ENCODE measurements at regions not wholly inside any gene's neighbourhood (a gene's known extent, or its start where the extent isn't known, plus 50 kb on each side); places are given as distances from the start of the nearest gene placed in this dataset.
A peak's percentile ranks its signal among the peaks of the same experiment; 100 is the strongest.

- Histone ChIP-seq H3K18ac (ENCODE audit: low read length) (peak overlapping the region; percentile 61), H3K36me3 (replicated peaks in 1 of 2; ENCODE audit: control insufficient read depth in 2 of 2, insufficient read depth in 2 of 2, low read length in 2 of 2) (no peaks in the 10 kb centered on the region), H3K79me1 (ENCODE audit: low read depth, low read length) (no peaks in the 10 kb centered on the region), H3K9me3 (replicated peaks in 1 of 2; ENCODE audit: control insufficient read depth in 2 of 2, insufficient read depth in 1 of 2, low read depth in 1 of 2, low read length in 2 of 2) (no peaks in the 10 kb centered on the region), H2BK120ac (ENCODE audit: low read depth, low read length) (no peak overlapping the region), H2AFZ (ENCODE audit: low read length) (peak overlapping the region; percentile 76), H3K27ac (replicated peaks; ENCODE audit: low read length) (no peak overlapping the region), H3K4ac (ENCODE audit: low read length) (no peak overlapping the region), H3K27me3 (ENCODE audit: control insufficient read depth in 3 of 3, insufficient read depth in 3 of 3, low read depth in 1 of 3, low read length in 3 of 3) (no peaks in the 10 kb centered on the region), H2BK12ac (ENCODE audit: low read length) (no peak overlapping the region), H3K9ac (ENCODE audit: low read depth, low read length, poor library complexity) (no peak overlapping the region), H3K4me3 (ENCODE audit: low read length in 2 of 2) (no peak overlapping the region), H3K14ac (ENCODE audit: low read length) (no peak overlapping the region), H4K8ac (ENCODE audit: low read depth, low read length) (no peak overlapping the region), H3K4me2 (ENCODE audit: insufficient read depth, low read length, poor library complexity, severe bottlenecking) (no peak overlapping the region), H3K4me1 (ENCODE audit: control insufficient read depth in 2 of 2, insufficient read depth in 1 of 2, low read depth in 1 of 2, low read length in 2 of 2) (peaks cover 13 to 15% of the 10 kb centered on the region in 2 donors), H2BK5ac (ENCODE audit: low read length) (no peak overlapping the region), H2BK15ac (ENCODE audit: low read length) (no peak overlapping the region), H3K23ac (ENCODE audit: low read depth, low read length, poor library complexity) (no peak overlapping the region), H4K91ac (ENCODE audit: low read depth, low read length, poor library complexity) (no peak overlapping the region), H2AK5ac (ENCODE audit: low read depth, low read length) (no peak overlapping the region)
- no CpG with 5 or more reads among the region's 5 CpGs for whole genome bisulfite sequencing, 2 donors (ENCODE audit: extremely low coverage in 2 of 2, insufficient read length in 2 of 2, insufficient replicate concordance in 1 of 2)
- DNase-seq (ENCODE audit: low spot score): no peak
These were observed 129.7 kb upstream of the PRICKLE2 start for GRCh38 chr3:64354956-64355355.

DNA sequence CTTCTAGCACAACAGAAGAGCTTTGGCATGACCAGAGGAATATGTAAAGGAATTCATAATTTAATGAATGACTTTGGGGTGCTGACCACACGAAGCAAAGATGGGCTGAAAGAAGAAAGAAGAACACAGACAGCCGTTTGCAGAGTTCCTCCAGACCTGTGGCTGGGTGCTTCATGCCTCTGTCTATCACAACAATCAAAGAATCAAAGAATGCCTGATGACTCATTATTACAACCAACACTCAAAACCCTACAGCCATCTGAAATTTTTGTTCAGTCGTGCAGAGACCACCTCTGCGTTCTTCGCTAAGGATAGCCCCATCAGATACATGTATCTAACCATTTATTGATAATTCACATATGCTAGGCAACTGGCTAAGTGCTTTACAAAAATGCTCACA lies 129.0 kb upstream of the PRICKLE2 start:
- Histone ChIP-seq H2BK12ac (ENCODE audit: low read length) (no peak overlapping the region), H2BK5ac (ENCODE audit: low read length) (no peak overlapping the region), H3K4ac (ENCODE audit: low read length) (no peak overlapping the region), H3K27me3 (ENCODE audit: control insufficient read depth in 3 of 3, insufficient read depth in 3 of 3, low read depth in 1 of 3, low read length in 3 of 3) (no peaks in the 10 kb centered on the region), H4K8ac (ENCODE audit: low read depth, low read length) (no peak overlapping the region), H3K4me3 (ENCODE audit: low read length in 2 of 2) (no peak overlapping the region), H2BK120ac (ENCODE audit: low read depth, low read length) (no peak overlapping the region), H2AFZ (ENCODE audit: low read length) (no peak overlapping the region), H3K79me1 (ENCODE audit: low read depth, low read length) (no peaks in the 10 kb centered on the region), H2AK5ac (ENCODE audit: low read depth, low read length) (no peak overlapping the region), H4K91ac (ENCODE audit: low read depth, low read length, poor library complexity) (no peak overlapping the region), H3K14ac (ENCODE audit: low read length) (no peak overlapping the region), H3K9ac (ENCODE audit: low read depth, low read length, poor library complexity) (no peak overlapping the region), H3K27ac (replicated peaks; ENCODE audit: low read length) (no peak overlapping the region), H3K36me3 (replicated peaks in 1 of 2; ENCODE audit: control insufficient read depth in 2 of 2, insufficient read depth in 2 of 2, low read length in 2 of 2) (no peaks in the 10 kb centered on the region), H3K9me3 (replicated peaks in 1 of 2; ENCODE audit: control insufficient read depth in 2 of 2, insufficient read depth in 1 of 2, low read depth in 1 of 2, low read length in 2 of 2) (no peaks in the 10 kb centered on the region), H3K4me2 (ENCODE audit: insufficient read depth, low read length, poor library complexity, severe bottlenecking) (no peak overlapping the region), H2BK15ac (ENCODE audit: low read length) (no peak overlapping the region), H3K23ac (ENCODE audit: low read depth, low read length, poor library complexity) (no peak overlapping the region), H3K4me1 (ENCODE audit: control insufficient read depth in 2 of 2, insufficient read depth in 1 of 2, low read depth in 1 of 2, low read length in 2 of 2) (peaks cover 15 to 18% of the 10 kb centered on the region in 2 donors), H3K18ac (ENCODE audit: low read length) (no peak overlapping the region)
- no CpG with 5 or more reads among the region's 5 CpGs for WGBS, 2 donors (ENCODE audit: extremely low coverage in 2 of 2, insufficient read length in 2 of 2, insufficient replicate concordance in 1 of 2)
- DNase-seq (ENCODE audit: low spot score): no peak

GRCh38 chr3:64353226-64353625 lies 128.0 kb upstream of the PRICKLE2 start:
- H3K9ac ChIP-seq (ENCODE audit: low read depth, low read length, poor library complexity): no peak overlapping the region
- no peak overlapping the region for H3K23ac ChIP-seq (ENCODE audit: low read depth, low read length, poor library complexity)
- H2BK12ac ChIP-seq (ENCODE audit: low read length): no peak overlapping the region
- no peak overlapping the region for H2AFZ ChIP-seq (ENCODE audit: low read length)
- no peaks in the 10 kb centered on the region for H3K9me3 ChIP-seq (replicated peaks in 1 of 2; ENCODE audit: control insufficient read depth in 2 of 2, insufficient read depth in 1 of 2, low read depth in 1 of 2, low read length in 2 of 2)
- H3K4me2 ChIP-seq (ENCODE audit: insufficient read depth, low read length, poor library complexity, severe bottlenecking): no peak overlapping the region
- H2BK15ac ChIP-seq (ENCODE audit: low read length): no peak overlapping the region
- no peak overlapping the region for H3K27ac ChIP-seq (replicated peaks; ENCODE audit: low read length)
- no peaks in the 10 kb centered on the region for H3K36me3 ChIP-seq (replicated peaks in 1 of 2; ENCODE audit: control insufficient read depth in 2 of 2, insufficient read depth in 2 of 2, low read length in 2 of 2)
- H2AK5ac ChIP-seq (ENCODE audit: low read depth, low read length): no peak overlapping the region
- no peak overlapping the region for H2BK120ac ChIP-seq (ENCODE audit: low read depth, low read length)
- H3K27me3 ChIP-seq (ENCODE audit: control insufficient read depth in 3 of 3, insufficient read depth in 3 of 3, low read depth in 1 of 3, low read length in 3 of 3): no peaks in the 10 kb centered on the region
- no peak overlapping the region for H3K4me3 ChIP-seq (ENCODE audit: low read length in 2 of 2)
- no peak overlapping the region for H4K8ac ChIP-seq (ENCODE audit: low read depth, low read length)
- DNase-seq (ENCODE audit: low spot score): no peak
- no peaks in the 10 kb centered on the region for H3K79me1 ChIP-seq (ENCODE audit: low read depth, low read length)
- H4K91ac ChIP-seq (ENCODE audit: low read depth, low read length, poor library complexity): no peak overlapping the region
- no peak overlapping the region for H2BK5ac ChIP-seq (ENCODE audit: low read length)
- no peak overlapping the region for H3K4ac ChIP-seq (ENCODE audit: low read length)
- WGBS, 2 donors (ENCODE audit: extremely low coverage in 2 of 2, insufficient read length in 2 of 2, insufficient replicate concordance in 1 of 2): no CpG with 5 or more reads among the region's 6 CpGs
- no peak overlapping the region for H3K14ac ChIP-seq (ENCODE audit: low read length)
- no peak overlapping the region for H3K18ac ChIP-seq (ENCODE audit: low read length)
- peaks cover 15 to 18% of the 10 kb centered on the region in 2 donors for H3K4me1 ChIP-seq (ENCODE audit: control insufficient read depth in 2 of 2, insufficient read depth in 1 of 2, low read depth in 1 of 2, low read length in 2 of 2)

DNA sequence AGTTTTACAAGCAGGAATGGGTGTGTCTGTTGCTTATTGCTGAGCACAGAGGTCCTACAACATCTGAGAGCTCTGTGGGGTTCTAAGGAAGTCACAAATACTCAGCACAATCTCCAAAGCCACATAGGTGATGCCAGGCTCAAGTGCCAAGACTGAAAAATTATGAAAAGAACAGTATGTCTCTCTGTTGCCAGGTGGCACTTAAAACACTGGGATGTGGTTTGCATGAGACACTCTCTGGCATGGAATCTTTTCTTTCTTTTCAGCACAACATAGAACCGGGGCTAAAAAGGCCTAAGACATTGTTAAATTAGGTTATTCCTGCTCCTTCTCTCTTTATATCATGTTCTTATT lies 127.3 kb upstream of the PRICKLE2 start:
- Histone ChIP-seq H2AFZ (ENCODE audit: low read length) (no peak overlapping the region), H3K4me2 (ENCODE audit: insufficient read depth, low read length, poor library complexity, severe bottlenecking) (no peak overlapping the region), H3K36me3 (replicated peaks in 1 of 2; ENCODE audit: control insufficient read depth in 2 of 2, insufficient read depth in 2 of 2, low read length in 2 of 2) (no peaks in the 10 kb centered on the region), H3K18ac (ENCODE audit: low read length) (no peak overlapping the region), H3K4me1 (ENCODE audit: control insufficient read depth in 2 of 2, insufficient read depth in 1 of 2, low read depth in 1 of 2, low read length in 2 of 2) (peaks cover 15 to 18% of the 10 kb centered on the region in 2 donors), H3K9ac (ENCODE audit: low read depth, low read length, poor library complexity) (no peak overlapping the region), H3K4me3 (ENCODE audit: low read length in 2 of 2) (no peak overlapping the region), H2BK12ac (ENCODE audit: low read length) (no peak overlapping the region), H3K79me1 (ENCODE audit: low read depth, low read length) (no peaks in the 10 kb centered on the region), H4K8ac (ENCODE audit: low read depth, low read length) (no peak overlapping the region), H2BK5ac (ENCODE audit: low read length) (no peak overlapping the region), H4K91ac (ENCODE audit: low read depth, low read length, poor library complexity) (no peak overlapping the region), H3K4ac (ENCODE audit: low read length) (no peak overlapping the region), H3K27me3 (ENCODE audit: control insufficient read depth in 3 of 3, insufficient read depth in 3 of 3, low read depth in 1 of 3, low read length in 3 of 3) (no peaks in the 10 kb centered on the region), H3K9me3 (replicated peaks in 1 of 2; ENCODE audit: control insufficient read depth in 2 of 2, insufficient read depth in 1 of 2, low read depth in 1 of 2, low read length in 2 of 2) (no peaks in the 10 kb centered on the region), H3K27ac (replicated peaks; ENCODE audit: low read length) (no peak overlapping the region), H3K14ac (ENCODE audit: low read length) (no peak overlapping the region), H2BK120ac (ENCODE audit: low read depth, low read length) (no peak overlapping the region), H3K23ac (ENCODE audit: low read depth, low read length, poor library complexity) (no peak overlapping the region), H2AK5ac (ENCODE audit: low read depth, low read length) (no peak overlapping the region), H2BK15ac (ENCODE audit: low read length) (no peak overlapping the region)
- DNase-seq (ENCODE audit: low spot score): no peak
- no CpG with 5 or more reads among the region's 1 CpG for WGBS, 2 donors (ENCODE audit: extremely low coverage in 2 of 2, insufficient read length in 2 of 2, insufficient replicate concordance in 1 of 2)
